ENCODE measurements at regions not wholly inside any gene's neighbourhood (a gene's known extent, or its start where the extent isn't known, plus 50 kb on each side); places are given as distances from the start of the nearest gene placed in this dataset.

- H3F3A ChIP-seq (replicated peaks; ENCODE audit: low read depth): no peaks in the 10 kb centered on the region
- H4K20me1 ChIP-seq (replicated peaks; ENCODE audit: insufficient read depth): no peaks in the 10 kb centered on the region
- DNase-seq (ENCODE audit: low spot score) (no peak), ATAC-seq (no peak)
- H3K9me2 ChIP-seq (ENCODE audit: insufficient read depth): peaks cover 4% of the 10 kb centered on the region; the same call in 1 of the 2 replicates
- H3K27ac ChIP-seq (ENCODE audit: low read depth): no peak overlapping the region
- H2AFZ ChIP-seq: peak overlapping the region; percentile 84
- no peak for TF ChIP-seq ZNF331 (CRISPR knock-in tag; IDR thresholded peaks at IDR 0.05; ENCODE audit: low read depth)
- TF ChIP-seq REST (IDR thresholded peaks at IDR 0.05; ENCODE audit: unreplicated experiment): no peak
- TF ChIP-seq ETS1 (IDR thresholded peaks at IDR 0.05): no peak
- no peak for TF ChIP-seq ZNF114 (CRISPR knock-in tag; IDR thresholded peaks at IDR 0.05)
- TF ChIP-seq CTCF (conservative IDR thresholded peaks at IDR 0.05; ENCODE audit: low read depth in 2 of 2): no peak
- no peak for TF ChIP-seq CREB1 (CRISPR knock-in tag; IDR thresholded peaks at IDR 0.05; ENCODE audit: low read depth)
- TF ChIP-seq EZH2phosphoT487 (IDR thresholded peaks at IDR 0.05; ENCODE audit: unreplicated experiment): no peak
- no peak for TF ChIP-seq JUNB (IDR thresholded peaks at IDR 0.05; ENCODE audit: unreplicated experiment)
- H3K79me2 ChIP-seq (replicated peaks; ENCODE audit: insufficient read depth): no peaks in the 10 kb centered on the region
- H3K36me3 Mint-ChIP-seq (ENCODE audit: low read depth): no peaks in the 10 kb centered on the region
- no peaks in the 10 kb centered on the region for H3K4me1 ChIP-seq (ENCODE audit: insufficient read depth)
- H3K4me1 Mint-ChIP-seq: peaks cover 3% of the 10 kb centered on the region; the same call in 1 of the 3 replicates
- no peak overlapping the region for H3K4me3 ChIP-seq
- peaks cover 5% of the 10 kb centered on the region for H3K27me3 Mint-ChIP-seq (ENCODE audit: insufficient read depth, low read depth, poor library complexity)
- peaks cover 52% of the 10 kb centered on the region for H3K9me3 Mint-ChIP-seq
- no peak overlapping the region for H3K4me3 Mint-ChIP-seq
- H3K4me2 ChIP-seq: no peak overlapping the region
- H3K36me3 ChIP-seq (ENCODE audit: insufficient read depth): no peaks in the 10 kb centered on the region
- H3K27ac Mint-ChIP-seq: no peak overlapping the region
- H3K27me3 ChIP-seq (ENCODE audit: insufficient read depth): no peaks in the 10 kb centered on the region
These were observed 117.1 kb upstream of the ZNF91 start for GRCh38 chr19:23512151-23512925.
